ENCODE measurements at regions not wholly inside any gene's neighbourhood (a gene's known extent, or its start where the extent isn't known, plus 50 kb on each side); places are given as distances from the start of the nearest gene placed in this dataset.

DNA sequence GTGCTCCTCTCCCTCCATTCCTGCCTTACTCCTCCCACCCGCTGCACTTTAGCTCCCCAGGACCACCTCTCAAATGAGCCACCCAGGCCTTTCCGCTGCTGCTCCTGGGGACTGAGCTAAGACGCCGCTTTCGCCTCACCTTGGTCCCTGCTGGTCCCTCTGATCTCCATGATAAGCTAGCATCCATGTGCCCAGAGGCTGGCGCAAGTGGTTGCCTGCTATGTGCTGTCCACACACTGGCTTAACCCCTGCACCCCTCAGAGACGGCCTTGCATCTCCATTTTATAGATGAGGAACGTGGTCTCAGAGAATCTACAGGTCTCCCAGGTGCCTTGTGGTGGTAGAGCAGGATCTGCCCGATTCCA is 160.1 kb upstream of the PMEPA1 start:
- TF ChIP-seq NR2C2 (IDR thresholded peaks at IDR 0.05; ENCODE audit: borderline replicate concordance, control insufficient read depth, insufficient read length, low read depth) = no peak
- TF ChIP-seq, protein P1, sequence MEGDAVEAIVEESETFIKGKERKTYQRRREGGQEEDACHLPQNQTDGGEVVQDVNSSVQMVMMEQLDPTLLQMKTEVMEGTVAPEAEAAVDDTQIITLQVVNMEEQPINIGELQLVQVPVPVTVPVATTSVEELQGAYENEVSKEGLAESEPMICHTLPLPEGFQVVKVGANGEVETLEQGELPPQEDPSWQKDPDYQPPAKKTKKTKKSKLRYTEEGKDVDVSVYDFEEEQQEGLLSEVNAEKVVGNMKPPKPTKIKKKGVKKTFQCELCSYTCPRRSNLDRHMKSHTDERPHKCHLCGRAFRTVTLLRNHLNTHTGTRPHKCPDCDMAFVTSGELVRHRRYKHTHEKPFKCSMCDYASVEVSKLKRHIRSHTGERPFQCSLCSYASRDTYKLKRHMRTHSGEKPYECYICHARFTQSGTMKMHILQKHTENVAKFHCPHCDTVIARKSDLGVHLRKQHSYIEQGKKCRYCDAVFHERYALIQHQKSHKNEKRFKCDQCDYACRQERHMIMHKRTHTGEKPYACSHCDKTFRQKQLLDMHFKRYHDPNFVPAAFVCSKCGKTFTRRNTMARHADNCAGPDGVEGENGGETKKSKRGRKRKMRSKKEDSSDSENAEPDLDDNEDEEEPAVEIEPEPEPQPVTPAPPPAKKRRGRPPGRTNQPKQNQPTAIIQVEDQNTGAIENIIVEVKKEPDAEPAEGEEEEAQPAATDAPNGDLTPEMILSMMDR (IDR thresholded peaks at IDR 0.05 in 2 of 3, conservative IDR thresholded peaks at IDR 0.05 in 1 of 3; ENCODE audit: control insufficient read depth in 2 of 3, extremely low read depth in 1 of 3, insufficient read depth in 1 of 3, low read depth in 3 of 3, low read length in 3 of 3) = no peak
- TF ChIP-seq BACH1 (IDR thresholded peaks at IDR 0.05; ENCODE audit: borderline replicate concordance) = no peak
- TF ChIP-seq, protein P2, sequence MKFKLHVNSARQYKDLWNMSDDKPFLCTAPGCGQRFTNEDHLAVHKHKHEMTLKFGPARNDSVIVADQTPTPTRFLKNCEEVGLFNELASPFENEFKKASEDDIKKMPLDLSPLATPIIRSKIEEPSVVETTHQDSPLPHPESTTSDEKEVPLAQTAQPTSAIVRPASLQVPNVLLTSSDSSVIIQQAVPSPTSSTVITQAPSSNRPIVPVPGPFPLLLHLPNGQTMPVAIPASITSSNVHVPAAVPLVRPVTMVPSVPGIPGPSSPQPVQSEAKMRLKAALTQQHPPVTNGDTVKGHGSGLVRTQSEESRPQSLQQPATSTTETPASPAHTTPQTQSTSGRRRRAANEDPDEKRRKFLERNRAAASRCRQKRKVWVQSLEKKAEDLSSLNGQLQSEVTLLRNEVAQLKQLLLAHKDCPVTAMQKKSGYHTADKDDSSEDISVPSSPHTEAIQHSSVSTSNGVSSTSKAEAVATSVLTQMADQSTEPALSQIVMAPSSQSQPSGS (IDR thresholded peaks at IDR 0.05; ENCODE audit: low read length) = no peak
- no peak for TF ChIP-seq POLR2AphosphoS5 (IDR thresholded peaks at IDR 0.05; ENCODE audit: low read length)

All from GM12878 (cell line).